ENCODE measurements at regions not wholly inside any gene's neighbourhood (a gene's known extent, or its start where the extent isn't known, plus 50 kb on each side); places are given as distances from the start of the nearest gene placed in this dataset.

GRCh38 chr5:138643040-138643791 is 68.0 kb upstream of the HSPA9 start:
- TF ChIP-seq CTCF (IDR thresholded peaks at IDR 0.05) (no peak), POLR2A (IDR thresholded peaks at IDR 0.05) (no peak)
